CD4-positive, alpha-beta T cell treated with Interleukin-17A for 1 hour (primary cell): ENCODE measurements at regions not wholly inside any gene's neighbourhood (a gene's known extent, or its start where the extent isn't known, plus 50 kb on each side); places are given as distances from the start of the nearest gene placed in this dataset.
"Not testable (repeated sequence)": the region's sequence is repeated elsewhere in the genome, so short reads cannot be mapped to it uniquely, and the experiment has no call there.

ENCODE experiments used
- DNase-seq: peaks from one replicate; pipeline ENCODE4 v3.0.0-alpha.2; 2020

DNA sequence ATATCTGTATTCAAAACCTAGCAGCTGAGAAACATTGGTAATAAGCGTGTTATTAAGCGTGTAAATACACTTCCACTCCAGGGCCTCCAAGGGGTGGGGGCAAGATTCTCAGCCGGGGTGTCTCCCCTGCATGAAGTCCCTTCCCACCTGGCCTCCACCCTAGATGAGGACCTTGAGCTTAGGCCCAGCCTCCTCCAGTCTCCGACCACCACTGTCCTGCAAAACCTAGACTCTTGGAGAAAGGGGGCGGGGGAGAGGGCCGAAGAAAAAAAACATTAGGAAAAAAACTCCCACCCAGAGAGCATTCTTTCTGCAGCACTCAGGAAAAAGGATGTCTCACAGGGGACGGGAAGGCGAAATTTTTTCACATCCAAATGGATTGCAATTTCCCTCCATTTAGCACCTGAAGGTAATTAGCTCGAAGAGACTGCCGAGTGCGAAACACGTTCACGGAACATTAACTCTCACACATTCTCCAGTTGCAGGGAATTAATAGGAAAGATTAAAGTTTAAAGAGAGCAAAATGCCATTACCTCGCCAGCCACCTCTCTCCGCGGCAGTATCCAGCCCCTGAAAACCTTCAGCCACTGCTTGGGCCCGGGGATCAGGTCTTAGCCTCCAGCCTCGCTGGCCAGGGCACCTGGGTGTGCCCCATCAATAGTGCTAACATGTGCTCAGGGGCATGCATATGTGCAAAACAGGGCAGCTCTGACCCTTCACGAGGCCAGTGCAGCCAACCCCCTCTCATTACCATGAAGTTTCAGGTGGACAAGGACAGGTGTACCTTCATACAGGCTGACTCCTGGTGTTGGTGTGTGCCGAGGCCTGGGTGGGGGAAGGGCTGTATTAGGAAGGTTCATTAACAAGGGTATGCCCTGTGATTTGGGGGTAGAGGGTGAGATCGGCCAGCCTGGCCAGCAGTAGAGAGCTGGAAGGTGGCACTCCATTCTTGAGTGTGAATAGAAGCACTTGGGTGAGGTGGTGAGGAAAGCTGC is 77.2 kb downstream of the HIF1AN start:
- no peak for DNase-seq

DNA sequence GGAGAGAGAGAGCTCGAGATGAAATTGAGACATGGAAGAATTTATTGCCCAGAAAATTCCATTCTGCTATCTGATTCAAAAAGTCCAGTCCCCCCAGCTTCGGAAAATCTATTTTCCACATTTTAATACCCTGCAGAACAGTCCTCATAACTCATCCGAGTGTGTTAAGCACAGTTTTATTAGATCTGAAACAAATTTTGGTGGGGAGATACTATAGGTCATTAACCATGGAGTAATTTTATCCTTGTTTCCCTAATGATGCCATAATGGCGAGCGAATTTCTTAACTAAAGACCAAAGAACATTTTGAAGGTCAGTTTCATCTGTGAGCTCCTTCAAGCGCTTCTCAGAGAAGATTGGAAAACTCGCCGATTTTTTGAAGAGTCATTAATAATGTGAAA is 78.1 kb downstream of the HIF1AN start:
- DNase-seq, result no peak

DNA sequence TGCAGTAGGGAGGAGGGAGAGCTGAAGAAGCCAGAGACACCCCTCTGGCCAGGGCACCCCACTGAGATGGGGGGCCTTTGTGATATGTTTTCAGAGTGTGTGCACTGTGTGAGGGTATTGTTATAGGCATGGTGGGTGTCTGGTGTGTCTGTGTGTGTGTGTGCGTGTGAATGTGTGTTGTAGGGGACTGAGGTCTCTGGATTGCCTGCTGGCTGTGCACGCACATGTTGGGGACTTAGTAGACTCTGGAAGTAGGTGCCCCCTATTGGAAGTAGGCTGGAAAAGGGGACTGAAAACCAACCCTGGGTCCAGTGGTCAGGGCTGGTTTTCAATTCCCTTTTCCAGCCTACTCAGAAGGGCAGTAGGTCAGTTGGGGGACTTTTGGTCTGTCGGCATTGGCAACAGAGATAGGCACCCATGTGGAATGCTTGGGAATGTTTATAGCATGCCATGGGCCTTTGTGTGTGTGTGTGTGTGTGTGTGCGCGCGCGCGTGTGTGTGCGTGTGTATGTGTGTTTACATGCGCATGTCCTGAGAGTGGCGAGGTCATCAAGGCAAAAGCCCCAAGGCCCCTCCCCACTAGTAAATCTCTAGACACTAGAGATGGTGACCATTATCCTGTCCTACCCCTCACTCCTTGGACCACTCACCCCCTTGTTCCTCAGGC is 78.8 kb downstream of the HIF1AN start:
- DNase-seq, result no peak

DNA sequence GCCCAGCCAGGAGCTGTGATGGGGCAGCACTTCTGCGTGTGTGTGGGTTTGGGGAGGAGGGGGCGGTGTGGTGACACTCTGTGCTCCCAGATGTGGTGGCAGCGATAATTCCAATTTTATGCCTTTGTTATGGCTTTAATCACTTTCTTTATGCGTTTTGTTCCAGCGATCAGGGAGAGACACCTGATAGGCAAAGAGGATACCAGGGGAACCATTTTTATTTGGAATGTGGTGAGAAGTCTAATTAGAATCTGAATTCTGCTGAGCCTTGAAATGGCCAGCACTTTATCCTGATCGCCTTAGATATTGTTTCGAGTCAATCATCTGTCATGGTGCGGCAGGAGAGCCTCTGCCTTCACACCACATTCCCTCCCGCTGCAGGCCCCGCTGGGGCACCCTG is 79.5 kb downstream of the HIF1AN start:
- DNase-seq, result no peak

DNA sequence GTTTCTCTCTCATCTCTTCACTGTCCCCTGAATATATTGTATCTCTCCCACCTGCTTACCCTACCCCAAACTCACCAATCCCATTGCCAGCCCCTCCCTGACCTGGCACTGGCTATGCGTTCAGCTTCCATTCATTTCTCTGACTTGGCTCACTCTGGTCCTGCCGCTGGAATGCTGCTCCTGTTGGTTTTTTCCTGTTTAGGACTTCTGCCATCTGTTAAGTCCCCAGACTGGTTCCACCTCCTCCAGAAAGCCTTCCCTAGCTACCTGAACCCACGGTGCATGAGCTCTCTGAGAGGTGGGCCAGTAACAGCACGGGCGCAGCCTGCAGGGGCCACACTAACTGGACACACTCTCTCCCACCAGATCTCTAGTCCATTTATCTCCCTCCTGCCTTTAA is 80.2 kb downstream of the HIF1AN start:
- no peak for DNase-seq

DNA sequence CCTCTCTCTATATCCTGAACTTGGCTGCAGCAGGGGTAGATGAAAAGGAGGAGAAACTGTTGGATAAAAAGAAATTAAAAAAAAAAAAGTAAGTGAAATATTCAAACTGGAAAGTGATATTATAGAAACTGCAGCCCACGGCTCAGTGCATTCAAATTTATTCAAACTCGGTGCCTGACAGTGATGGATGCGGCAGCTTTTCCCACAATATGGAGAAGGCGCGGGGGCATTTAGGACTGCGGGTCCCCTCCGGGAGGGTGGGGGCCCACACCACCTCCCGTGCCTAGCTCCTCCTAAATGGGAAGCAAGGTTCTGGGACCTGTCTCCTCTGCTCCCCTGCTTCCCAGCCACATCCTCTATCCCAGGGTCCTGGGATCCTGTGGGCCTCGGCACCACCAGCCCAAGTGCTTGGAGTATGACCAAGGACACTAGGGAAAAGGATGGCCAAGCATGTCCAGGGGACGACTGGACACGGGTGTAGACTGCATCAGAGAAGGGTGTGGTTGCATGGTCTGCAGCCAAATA is 82.4 kb downstream of the HIF1AN start:
- no peak for DNase-seq

GRCh38 chr10:100618632-100619255 is 83.0 kb downstream of the HIF1AN start:
- no peak for DNase-seq

- DNase-seq, result no peak
Observed at GRCh38 chr10:100620087-100620835, 84.5 kb downstream of the HIF1AN start.

DNA sequence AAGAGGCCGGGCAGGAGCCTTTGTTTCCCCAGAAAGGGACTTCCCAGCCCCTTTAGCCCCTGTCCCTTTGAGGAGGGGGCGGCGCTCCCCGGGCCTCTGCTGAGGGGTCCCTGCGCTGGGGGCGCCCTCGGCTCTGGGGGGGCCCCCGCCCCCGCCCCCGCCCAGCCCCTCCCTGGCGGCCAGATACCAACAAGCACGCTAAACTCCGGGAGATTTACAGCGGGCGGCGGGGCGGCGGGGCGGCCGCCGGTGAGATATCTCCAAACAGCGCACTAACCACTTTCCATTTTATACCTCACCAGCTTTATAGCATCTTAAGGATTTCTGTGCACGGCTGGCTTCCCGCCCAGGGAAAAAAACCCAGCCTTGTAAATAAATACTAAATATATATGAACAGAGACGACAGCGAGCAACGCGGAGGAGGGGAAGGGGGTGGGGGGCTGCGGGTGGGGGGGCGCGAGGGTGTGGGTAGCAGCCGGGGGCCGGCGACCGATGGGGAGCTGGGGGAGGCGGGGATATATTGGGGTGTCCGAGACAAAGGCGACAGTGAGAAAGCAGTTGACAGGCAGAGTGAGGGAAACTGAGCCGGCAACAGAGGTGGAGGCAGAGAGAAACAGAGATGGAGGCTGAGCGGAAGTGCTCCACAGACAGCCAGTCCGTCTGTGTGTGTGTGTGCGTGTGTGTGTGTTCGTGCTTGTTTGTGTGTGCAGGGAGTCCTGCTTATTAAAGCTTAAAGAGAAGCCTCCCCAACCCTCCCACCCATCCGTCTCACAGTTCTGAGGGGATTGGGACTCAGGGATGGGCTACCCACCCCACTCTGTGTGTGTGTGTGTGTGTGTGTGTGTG is 85.8 kb downstream of the HIF1AN start:
- peak; percentile 59 for DNase-seq

DNA sequence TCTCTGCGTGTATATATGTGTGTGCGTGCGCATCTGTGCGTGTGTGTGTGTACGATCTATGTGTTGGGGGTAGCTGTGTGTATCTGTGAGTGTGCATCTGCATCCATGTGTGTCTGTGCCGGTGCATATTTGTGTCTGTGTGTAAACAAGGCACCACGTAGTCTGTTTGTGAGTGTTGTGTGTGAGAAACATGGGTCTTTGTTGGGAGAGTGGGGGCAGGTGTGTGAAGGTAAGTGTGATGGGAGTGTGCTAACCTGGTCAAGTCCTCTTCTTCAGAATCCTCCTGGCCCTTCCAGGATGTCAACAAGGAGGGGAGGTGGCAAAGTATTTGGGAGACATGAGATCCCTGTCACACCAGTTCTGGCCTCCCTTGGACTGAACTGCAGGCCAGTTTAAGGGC is 87.2 kb downstream of the HIF1AN start:
- no peak for DNase-seq

DNA sequence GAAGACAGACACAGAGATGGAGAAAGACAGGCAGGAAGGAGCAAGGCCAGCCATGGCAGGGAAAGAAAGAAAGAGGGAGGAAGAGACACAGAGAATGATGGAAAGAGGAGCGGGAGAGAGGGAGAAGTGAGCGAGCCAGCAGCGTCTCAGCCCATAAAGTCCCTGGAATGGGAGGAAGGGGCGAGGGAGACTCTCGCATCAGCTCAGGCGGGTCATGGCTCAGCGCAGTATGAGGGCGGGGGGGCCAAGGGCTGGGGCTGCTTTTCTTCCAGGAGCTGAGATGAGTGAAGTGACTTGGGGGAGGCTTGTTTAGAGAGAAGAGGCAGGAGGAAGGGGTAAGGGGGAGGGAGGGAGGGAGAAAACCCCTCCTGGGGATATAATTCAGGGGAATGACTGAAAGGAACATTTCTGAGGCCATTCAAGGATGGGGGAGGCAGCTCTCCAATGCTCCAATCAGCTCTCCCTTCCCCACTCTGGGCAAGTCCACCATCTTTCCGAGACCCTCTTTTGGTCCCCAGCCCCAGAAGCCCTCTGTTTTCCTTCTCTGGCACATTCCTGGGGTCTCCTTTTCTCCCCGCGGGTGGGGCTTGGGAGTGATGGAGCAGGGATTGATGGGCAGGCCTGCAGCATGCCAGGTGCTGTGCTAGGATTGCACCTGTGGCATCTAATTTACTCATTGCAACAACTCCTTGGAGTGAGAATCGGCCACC is 87.9 kb downstream of the HIF1AN start:
- DNase-seq, result no peak

DNA sequence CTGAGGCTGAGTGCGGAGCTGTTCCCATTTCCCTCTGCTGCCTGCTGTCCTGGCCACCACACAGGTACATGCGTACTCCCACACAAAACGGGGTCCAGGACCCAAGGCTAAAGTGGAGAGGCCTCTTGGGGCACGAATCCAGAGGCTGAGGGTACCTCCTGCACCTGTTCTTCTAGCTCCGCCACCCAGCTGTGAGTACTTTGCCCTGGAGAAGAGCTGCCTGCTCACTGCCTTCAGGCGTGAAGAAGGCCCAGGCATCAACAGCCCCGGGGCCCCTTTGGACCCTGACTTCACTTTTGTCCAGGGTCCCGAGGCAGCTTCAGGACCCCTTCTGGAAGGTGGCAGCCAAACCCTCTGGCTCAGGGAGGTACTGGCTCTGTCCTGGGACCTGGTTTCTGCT is 88.6 kb downstream of the HIF1AN start:
- DNase-seq, result no peak

- no peak for DNase-seq
Observed at GRCh38 chr10:100625816-100626215, 90.1 kb downstream of the HIF1AN start.

- DNase-seq, result no peak
Observed at GRCh38 chr10:100628061-100628460, 92.3 kb downstream of the HIF1AN start.

DNA sequence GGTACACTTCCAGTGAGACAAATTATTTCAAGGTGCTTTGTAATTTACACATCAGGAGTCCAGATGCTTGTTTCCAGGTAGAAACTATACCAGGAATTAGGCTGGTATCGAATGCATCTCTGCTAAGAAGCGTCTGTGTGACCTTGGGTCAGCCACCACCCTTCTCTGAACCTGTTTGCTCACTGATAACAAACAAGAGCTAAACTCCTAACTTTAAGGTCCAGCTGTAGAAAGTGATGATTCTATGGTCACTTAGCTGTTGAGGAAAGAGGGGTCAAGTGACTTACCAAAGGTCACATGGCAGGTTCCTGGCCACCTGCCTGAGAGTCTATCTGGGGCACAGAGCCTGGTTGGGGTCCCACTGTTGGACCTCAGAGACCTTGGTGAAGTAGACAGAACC is 95.4 kb downstream of the HIF1AN start:
- DNase-seq, result no peak

DNA sequence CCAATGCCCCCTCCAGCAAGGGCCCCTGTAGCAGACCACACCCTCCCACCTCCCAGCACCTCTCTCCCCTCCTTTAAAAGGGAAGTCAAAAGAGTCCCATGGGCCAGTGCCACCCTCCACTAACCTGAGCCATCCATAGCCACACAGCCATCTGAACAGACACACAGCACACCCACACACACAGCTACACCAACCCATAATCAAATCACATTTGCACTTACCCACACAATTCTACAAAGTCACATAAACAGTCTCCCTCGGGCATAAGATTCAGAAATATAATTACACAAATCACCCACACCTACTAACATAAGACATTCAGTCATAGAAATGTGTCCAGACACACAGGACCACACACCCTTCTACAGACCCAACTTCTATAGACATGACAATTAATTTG is 96.3 kb downstream of the HIF1AN start:
- no peak for DNase-seq

DNA sequence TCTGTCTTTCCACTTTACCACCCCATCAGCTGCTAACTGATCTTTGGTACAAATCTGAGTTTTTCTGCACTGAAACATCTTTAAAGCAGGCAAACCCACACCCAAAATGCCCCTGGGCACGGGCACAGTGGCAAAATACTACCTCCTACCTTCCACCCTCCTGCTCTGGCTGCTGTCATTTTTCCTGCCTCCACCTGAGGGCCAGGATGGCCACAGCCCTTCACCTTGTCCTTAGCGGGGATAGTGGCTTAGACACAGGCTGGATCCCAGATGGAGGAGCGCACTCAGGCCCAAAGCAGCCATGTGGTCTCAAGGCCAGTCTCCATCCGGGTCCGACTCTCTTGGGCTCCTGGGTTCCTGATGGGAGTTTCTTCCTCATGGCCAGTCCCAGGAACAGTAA is 98.3 kb downstream of the HIF1AN start:
- no peak for DNase-seq

DNA sequence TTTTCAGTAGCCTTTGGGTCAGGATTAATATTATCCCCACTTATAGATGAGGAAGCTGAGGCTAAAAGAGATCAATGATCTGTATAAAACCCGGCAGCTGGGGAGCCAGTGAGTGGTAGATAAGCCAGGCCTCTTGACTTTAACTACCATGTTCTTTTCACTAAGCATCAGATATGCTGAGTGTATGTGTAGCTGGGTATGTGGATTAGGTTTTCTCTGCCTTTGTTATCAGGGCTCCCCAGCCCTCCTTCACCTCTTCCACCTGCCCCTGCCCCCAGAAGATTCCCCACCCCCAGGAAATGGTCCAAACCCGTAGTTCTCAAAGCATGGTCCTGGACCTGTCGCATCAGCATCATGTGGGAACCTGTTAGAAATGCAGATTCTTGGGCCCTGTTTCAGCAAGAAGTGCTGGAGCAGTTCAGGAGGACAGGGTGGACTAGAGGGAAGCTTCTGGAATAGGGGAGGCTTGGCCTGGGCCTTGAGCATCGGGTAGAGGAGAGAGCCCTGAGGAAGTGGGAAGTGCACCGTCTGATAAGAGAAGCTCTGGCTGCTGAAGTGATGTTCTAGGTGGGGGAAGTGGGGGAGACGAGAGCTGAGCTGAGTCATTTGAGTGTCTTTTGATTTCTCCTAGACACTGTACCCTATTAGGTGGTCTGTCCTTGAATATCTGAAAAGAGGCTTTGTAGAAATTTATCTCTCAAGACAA is 101.3 kb downstream of the HIF1AN start:
- DNase-seq, result no peak

DNA sequence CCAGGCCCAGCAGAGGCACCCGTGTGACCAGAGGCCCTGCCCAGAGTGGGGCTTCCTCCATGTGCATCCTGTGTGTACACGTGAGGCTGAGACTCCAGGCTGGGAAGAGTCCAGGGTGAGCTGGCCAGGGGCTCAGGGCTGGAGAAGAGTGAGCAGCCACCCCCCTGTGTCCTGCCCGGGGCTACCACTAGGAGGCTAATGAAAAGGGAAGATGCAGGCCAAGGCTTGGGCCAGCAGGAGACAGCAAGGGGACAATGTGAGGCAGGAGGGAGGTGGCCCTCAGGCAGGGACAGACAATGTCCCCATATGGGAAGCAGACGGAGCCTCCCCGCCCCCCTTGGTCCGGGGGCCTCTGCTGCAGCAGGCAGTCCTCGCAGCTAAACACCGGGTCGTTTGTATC is 102.0 kb downstream of the HIF1AN start:
- DNase-seq, result no peak

DNA sequence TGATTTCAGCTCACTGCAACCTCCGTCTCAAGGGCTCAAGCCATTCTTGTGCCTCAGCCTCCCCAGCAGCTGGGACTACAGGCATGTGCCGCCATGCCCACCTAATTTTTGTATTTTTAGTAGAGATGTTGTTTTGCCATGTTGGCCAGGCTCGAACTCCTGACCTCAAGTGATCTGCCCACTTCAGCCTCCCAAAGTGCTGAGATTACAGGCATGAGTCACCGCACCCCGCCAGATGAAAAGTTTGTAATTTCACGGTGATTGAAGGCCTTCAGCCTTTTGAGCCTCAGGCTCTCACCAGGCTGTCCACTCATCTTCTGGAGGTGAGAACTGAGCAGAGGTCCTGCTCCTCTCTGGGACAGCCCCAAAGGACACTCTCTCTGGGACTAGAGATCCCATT is 103.2 kb downstream of the HIF1AN start:
- not testable (repeated sequence) for DNase-seq
